Lower leg skin (tissue), 3 donors: ENCODE measurements at regions not wholly inside any gene's neighbourhood (a gene's known extent, or its start where the extent isn't known, plus 50 kb on each side); places are given as distances from the start of the nearest gene placed in this dataset.

Experiments used
- POLR2A ChIP-seq, 2 donors: fragments of 450-650 bp; IDR thresholded peaks; one replicate each; pipeline ENCODE4 v1.6.1; 2016 to 2017; ENCODE audit warnings: antibody characterized with exemption in 2 of 2, mild to moderate bottlenecking in 1 of 2, moderate library complexity in 1 of 2
- TF ChIP-seq, protein P1 (sequence below), 3 donors: fragments of 450-650 bp; IDR thresholded peaks; one replicate each; pipeline ENCODE4 v1.5.1; 2016; ENCODE audit warnings: antibody characterized with exemption in 3 of 3, mild to moderate bottlenecking in 3 of 3, moderate library complexity in 2 of 3

DNA sequence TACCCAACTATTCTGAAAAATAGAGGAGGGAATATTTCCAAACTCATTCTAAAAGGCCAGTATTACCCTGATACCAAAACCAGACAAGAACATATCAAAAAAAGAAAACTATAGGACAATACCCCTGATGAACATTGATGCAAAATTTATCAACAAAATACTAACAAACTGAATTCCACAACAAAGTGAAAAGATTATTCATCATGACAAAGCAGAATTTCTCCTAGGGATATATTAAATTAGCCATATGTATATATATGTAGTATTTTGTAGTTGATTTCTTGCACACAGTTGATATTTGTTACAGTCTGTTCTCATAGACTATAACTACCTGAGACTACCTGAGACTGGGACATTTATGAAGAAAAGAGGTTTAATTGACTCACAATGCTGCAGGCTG lies 495.0 kb upstream of the SPRY2 start:
- TF ChIP-seq POLR2A (IDR thresholded peaks at IDR 0.05), result no peak
- TF ChIP-seq, protein P1, sequence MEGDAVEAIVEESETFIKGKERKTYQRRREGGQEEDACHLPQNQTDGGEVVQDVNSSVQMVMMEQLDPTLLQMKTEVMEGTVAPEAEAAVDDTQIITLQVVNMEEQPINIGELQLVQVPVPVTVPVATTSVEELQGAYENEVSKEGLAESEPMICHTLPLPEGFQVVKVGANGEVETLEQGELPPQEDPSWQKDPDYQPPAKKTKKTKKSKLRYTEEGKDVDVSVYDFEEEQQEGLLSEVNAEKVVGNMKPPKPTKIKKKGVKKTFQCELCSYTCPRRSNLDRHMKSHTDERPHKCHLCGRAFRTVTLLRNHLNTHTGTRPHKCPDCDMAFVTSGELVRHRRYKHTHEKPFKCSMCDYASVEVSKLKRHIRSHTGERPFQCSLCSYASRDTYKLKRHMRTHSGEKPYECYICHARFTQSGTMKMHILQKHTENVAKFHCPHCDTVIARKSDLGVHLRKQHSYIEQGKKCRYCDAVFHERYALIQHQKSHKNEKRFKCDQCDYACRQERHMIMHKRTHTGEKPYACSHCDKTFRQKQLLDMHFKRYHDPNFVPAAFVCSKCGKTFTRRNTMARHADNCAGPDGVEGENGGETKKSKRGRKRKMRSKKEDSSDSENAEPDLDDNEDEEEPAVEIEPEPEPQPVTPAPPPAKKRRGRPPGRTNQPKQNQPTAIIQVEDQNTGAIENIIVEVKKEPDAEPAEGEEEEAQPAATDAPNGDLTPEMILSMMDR (IDR thresholded peaks at IDR 0.05), result no peak
